Cardiac muscle cell (in vitro differentiated cells and primary cell): ENCODE measurements at regions not wholly inside any gene's neighbourhood (a gene's known extent, or its start where the extent isn't known, plus 50 kb on each side); places are given as distances from the start of the nearest gene placed in this dataset.

ENCODE experiments used
- DNase-seq, 2 donors: peaks; one replicate each; pipeline versions ENCODE4 v3.0.0 to v3.0.0-alpha.2; 2010 to 2017; ENCODE audit warnings: low read depth in 1 of 2, low spot score in 1 of 2
- H3K27ac ChIP-seq: fragments of 200-600 bp; sonication (generic); 2 replicates; pipeline ENCODE4 v1.5.1; 2016
- H3K27me3 ChIP-seq: fragments of 200-600 bp; sonication (generic); 2 replicates; pipeline ENCODE4 v1.6.0; 2016; ENCODE audit warnings: control low read depth
- H3K36me3 ChIP-seq: fragments of 200-600 bp; sonication (generic); 2 replicates; pipeline ENCODE4 v1.5.1; 2016; ENCODE audit warnings: control low read depth
- H3K4me1 ChIP-seq: fragments of 200-600 bp; sonication (generic); 2 replicates; pipeline ENCODE4 v1.8.1; 2017; ENCODE audit warnings: low read depth, mild to moderate bottlenecking, mixed run types
- H3K4me3 ChIP-seq: fragments of 200-600 bp; sonication (generic); 2 replicates; pipeline ENCODE4 v1.5.1; 2016; ENCODE audit warnings: mild to moderate bottlenecking
- H3K9me3 ChIP-seq: fragments of 200-600 bp; sonication (generic); 2 replicates; pipeline ENCODE4 v1.5.1; 2017; ENCODE audit warnings: low read depth, mild to moderate bottlenecking, control low read depth
- CTCF ChIP-seq: IDR thresholded peaks from 2 replicates; pipeline ENCODE4 v1.5.1; 2012; ENCODE audit warnings: low read depth, mild to moderate bottlenecking, low read length

GRCh38 chr2:49404108-49404507 lies 249.8 kb upstream of the FSHR start:
- no peak overlapping the region for H3K27ac ChIP-seq
- no peak for TF ChIP-seq CTCF
- no peak for DNase-seq
- H3K4me3 ChIP-seq: no peak overlapping the region
- no peaks in the 10 kb centered on the region for H3K9me3 ChIP-seq
- H3K27me3 ChIP-seq: no peaks in the 10 kb centered on the region
- H3K36me3 ChIP-seq: no peaks in the 10 kb centered on the region
- no peaks in the 10 kb centered on the region for H3K4me1 ChIP-seq

DNA sequence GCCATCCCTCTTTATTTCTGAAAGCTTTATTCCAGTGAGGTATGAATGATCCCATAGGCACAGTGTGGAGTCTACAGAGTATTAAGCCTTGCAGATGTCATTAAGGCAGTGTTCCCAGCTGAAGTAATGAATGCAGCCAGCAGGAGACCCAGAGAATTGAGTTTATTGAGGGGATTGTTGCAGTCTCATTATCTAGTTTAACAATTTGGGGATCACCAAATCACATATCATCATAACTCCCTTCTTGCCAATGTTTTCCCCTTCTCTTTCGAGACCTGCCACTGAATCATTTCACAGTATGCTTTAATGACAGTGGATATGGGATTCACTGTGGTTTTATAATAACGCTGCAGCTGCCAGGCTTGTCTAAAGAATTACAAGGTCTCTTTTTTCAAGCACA lies 249.3 kb upstream of the FSHR start:
- TF ChIP-seq CTCF: no peak
- Histone ChIP-seq H3K4me1 (no peaks in the 10 kb centered on the region), H3K9me3 (no peaks in the 10 kb centered on the region), H3K4me3 (no peak overlapping the region), H3K27ac (no peak overlapping the region), H3K36me3 (no peaks in the 10 kb centered on the region), H3K27me3 (no peaks in the 10 kb centered on the region)
- no peak for DNase-seq

DNA sequence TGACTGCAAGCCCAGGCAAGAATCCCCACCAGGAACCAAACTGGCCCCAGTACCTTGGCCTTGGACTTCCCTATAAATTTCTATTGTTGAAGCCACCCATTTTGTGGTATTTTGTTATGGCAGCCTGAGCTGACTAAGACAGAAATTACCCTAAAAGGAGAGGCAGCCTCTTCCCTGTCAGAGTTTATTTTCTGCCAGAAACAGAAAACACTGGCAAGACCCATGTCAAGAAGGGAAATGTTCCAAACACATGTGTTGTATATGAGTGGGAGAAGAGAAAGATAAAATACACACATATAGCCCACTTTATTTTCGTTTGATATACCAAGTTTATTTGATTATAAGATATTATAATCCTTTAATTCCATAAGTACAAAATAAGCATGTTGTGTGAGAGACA lies 225.1 kb upstream of the FSHR start:
- H3K36me3 ChIP-seq: no peaks in the 10 kb centered on the region
- H3K27ac ChIP-seq: no peak overlapping the region
- H3K27me3 ChIP-seq: no peaks in the 10 kb centered on the region
- no peak overlapping the region for H3K4me3 ChIP-seq
- TF ChIP-seq CTCF: no peak
- DNase-seq: no peak
- H3K9me3 ChIP-seq: no peaks in the 10 kb centered on the region
- H3K4me1 ChIP-seq: no peaks in the 10 kb centered on the region

- Histone ChIP-seq H3K27ac (no peak overlapping the region), H3K4me1 (peaks cover 3% of the 10 kb centered on the region), H3K27me3 (no peaks in the 10 kb centered on the region), H3K36me3 (no peaks in the 10 kb centered on the region), H3K9me3 (no peaks in the 10 kb centered on the region), H3K4me3 (no peak overlapping the region)
- no peak for DNase-seq
- no peak for TF ChIP-seq CTCF
Measured at GRCh38 chr2:49371128-49371701, 216.9 kb upstream of the FSHR start.

GRCh38 chr2:49369650-49370049 lies 215.3 kb upstream of the FSHR start:
- Histone ChIP-seq H3K27me3 (no peaks in the 10 kb centered on the region), H3K36me3 (no peaks in the 10 kb centered on the region), H3K9me3 (no peaks in the 10 kb centered on the region), H3K27ac (no peak overlapping the region), H3K4me1 (peaks cover 3% of the 10 kb centered on the region), H3K4me3 (no peak overlapping the region)
- DNase-seq: no peak
- TF ChIP-seq CTCF: no peak

GRCh38 chr2:49369101-49369500 lies 214.8 kb upstream of the FSHR start:
- no peak for DNase-seq
- no peak overlapping the region for H3K27ac ChIP-seq
- H3K9me3 ChIP-seq: no peaks in the 10 kb centered on the region
- H3K36me3 ChIP-seq: no peaks in the 10 kb centered on the region
- peaks cover 3% of the 10 kb centered on the region for H3K4me1 ChIP-seq
- no peaks in the 10 kb centered on the region for H3K27me3 ChIP-seq
- TF ChIP-seq CTCF: no peak
- no peak overlapping the region for H3K4me3 ChIP-seq
